Type B pancreatic cell (in vitro differentiated cells): ENCODE measurements at regions not wholly inside any gene's neighbourhood (a gene's known extent, or its start where the extent isn't known, plus 50 kb on each side); places are given as distances from the start of the nearest gene placed in this dataset.

Experiments used
- DNase-seq: peaks from one replicate; pipeline ENCODE4 v3.0.0; 2021; ENCODE audit warnings: mixed read lengths; ENCODE audit not compliant: unreplicated experiment; ENCODE audit errors: extremely low spot score
- H3K27ac Mint-ChIP-seq: 2 replicates; pipeline ENCODE4 v1.8.0; 2021; ENCODE audit warnings: mild to moderate bottlenecking, mixed read lengths
- H3K27me3 Mint-ChIP-seq: 2 replicates; pipeline ENCODE4 v1.8.0; 2021; ENCODE audit warnings: mixed read lengths
- H3K36me3 Mint-ChIP-seq: 2 replicates; pipeline ENCODE4 v1.8.0; 2021; ENCODE audit warnings: mixed read lengths
- H3K4me1 Mint-ChIP-seq: one replicate; pipeline ENCODE4 v1.8.0; 2021; ENCODE audit warnings: mixed read lengths; ENCODE audit not compliant: unreplicated experiment
- H3K4me3 Mint-ChIP-seq: 2 replicates; pipeline ENCODE4 v1.8.0; 2021; ENCODE audit warnings: mild to moderate bottlenecking, mixed read lengths
- H3K9me3 Mint-ChIP-seq: 2 replicates; pipeline ENCODE4 v1.8.0; 2021; ENCODE audit warnings: mixed read lengths
- CTCF ChIP-seq: fragments of 200-600 bp; sonication (generic); conservative IDR thresholded peaks from 2 replicates; pipeline ENCODE4 v1.5.0; 2021; ENCODE audit warnings: antibody characterized with exemption, mild to moderate bottlenecking

DNA sequence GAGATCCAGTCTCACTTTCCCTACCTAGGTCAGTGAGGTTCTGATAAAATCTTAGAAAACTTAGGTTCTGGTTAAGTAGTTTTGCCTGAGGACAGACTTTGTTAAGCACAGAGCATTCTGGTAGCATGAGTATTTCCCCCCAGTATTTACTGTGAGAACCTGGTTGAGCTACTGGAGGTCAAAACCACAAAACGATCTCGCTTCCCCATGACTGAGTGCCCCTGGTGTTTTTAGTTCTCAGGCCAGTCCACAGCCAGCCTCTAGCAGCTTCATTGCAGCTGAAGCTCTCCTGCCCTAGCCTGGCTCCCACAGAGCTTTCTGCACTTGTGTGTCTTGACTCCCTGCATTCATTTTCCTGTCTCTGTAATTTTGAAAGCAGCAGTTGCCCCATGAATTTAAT is 1138.2 kb downstream of the UQCRFS1 start:
- Mint-ChIP-seq H3K27me3 (peaks cover 6% of the 10 kb centered on the region), H3K9me3 (peaks cover 5% of the 10 kb centered on the region), H3K36me3 (no peaks in the 10 kb centered on the region), H3K4me1 (no peaks in the 10 kb centered on the region), H3K4me3 (no peak overlapping the region), H3K27ac (no peak overlapping the region)
- TF ChIP-seq CTCF, result no peak
- no peak for DNase-seq

GRCh38 chr19:28067882-28068281 is 1145.1 kb downstream of the UQCRFS1 start:
- H3K4me1 Mint-ChIP-seq, result peaks cover 6% of the 10 kb centered on the region
- H3K9me3 Mint-ChIP-seq, result no peaks in the 10 kb centered on the region
- no peaks in the 10 kb centered on the region for H3K27me3 Mint-ChIP-seq
- DNase-seq, result no peak
- H3K27ac Mint-ChIP-seq, result no peak overlapping the region
- no peak for TF ChIP-seq CTCF
- H3K4me3 Mint-ChIP-seq, result no peak overlapping the region
- no peaks in the 10 kb centered on the region for H3K36me3 Mint-ChIP-seq

GRCh38 chr19:28066988-28067387 is 1146.0 kb downstream of the UQCRFS1 start:
- Mint-ChIP-seq H3K36me3 (no peaks in the 10 kb centered on the region), H3K9me3 (no peaks in the 10 kb centered on the region), H3K4me3 (no peak overlapping the region), H3K27me3 (no peaks in the 10 kb centered on the region), H3K4me1 (peaks cover 6% of the 10 kb centered on the region), H3K27ac (no peak overlapping the region)
- TF ChIP-seq CTCF, result no peak
- DNase-seq, result no peak

DNA sequence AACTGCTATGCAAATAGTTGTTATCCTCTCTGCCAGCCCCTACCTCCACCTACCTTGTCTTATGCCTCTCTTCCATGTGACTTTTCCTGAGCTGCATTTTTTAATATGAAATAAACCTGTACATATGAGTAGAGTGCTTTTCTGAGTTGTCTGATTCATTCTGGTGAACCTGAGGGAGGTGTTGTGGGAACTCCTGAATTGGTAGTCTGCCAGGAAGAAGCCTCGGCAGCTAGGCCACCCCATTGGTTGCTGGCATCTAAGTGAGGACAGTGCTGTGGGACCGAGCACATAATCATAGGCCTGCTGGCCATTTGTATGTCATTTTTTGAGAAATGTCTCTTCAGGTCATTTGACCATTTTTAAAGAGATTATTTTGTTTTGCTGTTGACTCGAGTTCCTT is 1146.8 kb downstream of the UQCRFS1 start:
- Mint-ChIP-seq H3K4me1 (peaks cover 6% of the 10 kb centered on the region), H3K9me3 (no peaks in the 10 kb centered on the region), H3K27me3 (no peaks in the 10 kb centered on the region), H3K36me3 (no peaks in the 10 kb centered on the region), H3K4me3 (no peak overlapping the region), H3K27ac (no peak overlapping the region)
- no peak for DNase-seq
- no peak for TF ChIP-seq CTCF

DNA sequence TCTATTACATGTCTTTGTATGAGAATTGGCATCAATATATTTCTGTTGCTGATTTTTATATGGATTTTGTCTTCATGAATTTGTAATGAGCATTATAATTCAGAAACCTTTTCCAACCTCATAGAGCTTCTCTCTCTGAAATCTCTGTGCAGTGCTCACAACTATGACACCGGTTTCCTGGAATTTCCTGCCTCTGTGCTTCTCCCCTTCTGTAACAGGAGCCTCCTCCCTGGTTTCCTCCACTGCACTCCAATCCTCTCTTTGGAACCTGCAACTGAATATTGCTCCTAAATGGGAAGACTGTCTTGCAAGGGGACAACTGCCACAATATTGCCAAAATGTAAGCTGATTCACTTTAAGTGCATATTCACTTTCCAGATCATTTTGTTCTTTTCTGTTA is 1147.9 kb downstream of the UQCRFS1 start:
- TF ChIP-seq CTCF, result no peak
- H3K4me3 Mint-ChIP-seq, result no peak overlapping the region
- DNase-seq, result no peak
- H3K27me3 Mint-ChIP-seq, result no peaks in the 10 kb centered on the region
- no peak overlapping the region for H3K27ac Mint-ChIP-seq
- H3K4me1 Mint-ChIP-seq, result peaks cover 6% of the 10 kb centered on the region
- no peaks in the 10 kb centered on the region for H3K9me3 Mint-ChIP-seq
- no peaks in the 10 kb centered on the region for H3K36me3 Mint-ChIP-seq

GRCh38 chr19:28063702-28064101 is 1149.2 kb downstream of the UQCRFS1 start:
- H3K9me3 Mint-ChIP-seq, result no peaks in the 10 kb centered on the region
- no peak overlapping the region for H3K27ac Mint-ChIP-seq
- H3K27me3 Mint-ChIP-seq, result no peaks in the 10 kb centered on the region
- no peak for TF ChIP-seq CTCF
- H3K36me3 Mint-ChIP-seq, result no peaks in the 10 kb centered on the region
- DNase-seq, result no peak
- no peak overlapping the region for H3K4me3 Mint-ChIP-seq
- peaks cover 6% of the 10 kb centered on the region for H3K4me1 Mint-ChIP-seq
